ENCODE measurements at regions not wholly inside any gene's neighbourhood (a gene's known extent, or its start where the extent isn't known, plus 50 kb on each side); places are given as distances from the start of the nearest gene placed in this dataset.

DNA sequence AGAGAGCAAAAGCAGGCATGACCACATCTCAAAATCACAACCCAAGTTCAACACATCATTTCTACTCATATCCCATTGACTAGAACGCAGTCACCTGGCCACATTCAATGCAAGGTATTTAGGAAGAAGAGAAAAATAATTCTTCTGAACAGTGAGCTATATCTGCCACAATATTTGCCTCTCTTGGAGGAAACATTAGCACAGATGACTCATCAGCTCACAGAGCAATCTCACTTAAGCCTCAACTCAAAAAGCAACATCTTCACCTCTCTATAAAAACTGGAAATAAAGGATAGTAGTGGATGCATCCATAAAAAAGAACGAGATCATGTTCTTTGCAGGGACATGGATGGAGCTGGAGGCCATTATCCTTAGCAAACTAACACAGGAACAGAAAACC lies 143.9 kb upstream of the FMN2 start:
- TF ChIP-seq, protein P1, sequence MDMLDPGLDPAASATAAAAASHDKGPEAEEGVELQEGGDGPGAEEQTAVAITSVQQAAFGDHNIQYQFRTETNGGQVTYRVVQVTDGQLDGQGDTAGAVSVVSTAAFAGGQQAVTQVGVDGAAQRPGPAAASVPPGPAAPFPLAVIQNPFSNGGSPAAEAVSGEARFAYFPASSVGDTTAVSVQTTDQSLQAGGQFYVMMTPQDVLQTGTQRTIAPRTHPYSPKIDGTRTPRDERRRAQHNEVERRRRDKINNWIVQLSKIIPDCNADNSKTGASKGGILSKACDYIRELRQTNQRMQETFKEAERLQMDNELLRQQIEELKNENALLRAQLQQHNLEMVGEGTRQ (CRISPR knock-in tag; IDR thresholded peaks at IDR 0.05): no peak
- TF ChIP-seq JUN (CRISPR knock-in tag; IDR thresholded peaks at IDR 0.05) (no peak), NR2C2 (CRISPR knock-in tag; IDR thresholded peaks at IDR 0.05) (no peak), IRF2 (CRISPR knock-in tag; IDR thresholded peaks at IDR 0.05; ENCODE audit: borderline replicate concordance, low read depth) (no peak), TEAD4 (CRISPR knock-in tag; IDR thresholded peaks at IDR 0.05) (no peak), ETV6 (CRISPR knock-in tag; IDR thresholded peaks at IDR 0.05) (no peak)
- TF ChIP-seq, protein P2, sequence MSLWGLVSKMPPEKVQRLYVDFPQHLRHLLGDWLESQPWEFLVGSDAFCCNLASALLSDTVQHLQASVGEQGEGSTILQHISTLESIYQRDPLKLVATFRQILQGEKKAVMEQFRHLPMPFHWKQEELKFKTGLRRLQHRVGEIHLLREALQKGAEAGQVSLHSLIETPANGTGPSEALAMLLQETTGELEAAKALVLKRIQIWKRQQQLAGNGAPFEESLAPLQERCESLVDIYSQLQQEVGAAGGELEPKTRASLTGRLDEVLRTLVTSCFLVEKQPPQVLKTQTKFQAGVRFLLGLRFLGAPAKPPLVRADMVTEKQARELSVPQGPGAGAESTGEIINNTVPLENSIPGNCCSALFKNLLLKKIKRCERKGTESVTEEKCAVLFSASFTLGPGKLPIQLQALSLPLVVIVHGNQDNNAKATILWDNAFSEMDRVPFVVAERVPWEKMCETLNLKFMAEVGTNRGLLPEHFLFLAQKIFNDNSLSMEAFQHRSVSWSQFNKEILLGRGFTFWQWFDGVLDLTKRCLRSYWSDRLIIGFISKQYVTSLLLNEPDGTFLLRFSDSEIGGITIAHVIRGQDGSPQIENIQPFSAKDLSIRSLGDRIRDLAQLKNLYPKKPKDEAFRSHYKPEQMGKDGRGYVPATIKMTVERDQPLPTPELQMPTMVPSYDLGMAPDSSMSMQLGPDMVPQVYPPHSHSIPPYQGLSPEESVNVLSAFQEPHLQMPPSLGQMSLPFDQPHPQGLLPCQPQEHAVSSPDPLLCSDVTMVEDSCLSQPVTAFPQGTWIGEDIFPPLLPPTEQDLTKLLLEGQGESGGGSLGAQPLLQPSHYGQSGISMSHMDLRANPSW (CRISPR knock-in tag; conservative IDR thresholded peaks at IDR 0.05; ENCODE audit: low read depth): no peak
- TF ChIP-seq, protein P3, sequence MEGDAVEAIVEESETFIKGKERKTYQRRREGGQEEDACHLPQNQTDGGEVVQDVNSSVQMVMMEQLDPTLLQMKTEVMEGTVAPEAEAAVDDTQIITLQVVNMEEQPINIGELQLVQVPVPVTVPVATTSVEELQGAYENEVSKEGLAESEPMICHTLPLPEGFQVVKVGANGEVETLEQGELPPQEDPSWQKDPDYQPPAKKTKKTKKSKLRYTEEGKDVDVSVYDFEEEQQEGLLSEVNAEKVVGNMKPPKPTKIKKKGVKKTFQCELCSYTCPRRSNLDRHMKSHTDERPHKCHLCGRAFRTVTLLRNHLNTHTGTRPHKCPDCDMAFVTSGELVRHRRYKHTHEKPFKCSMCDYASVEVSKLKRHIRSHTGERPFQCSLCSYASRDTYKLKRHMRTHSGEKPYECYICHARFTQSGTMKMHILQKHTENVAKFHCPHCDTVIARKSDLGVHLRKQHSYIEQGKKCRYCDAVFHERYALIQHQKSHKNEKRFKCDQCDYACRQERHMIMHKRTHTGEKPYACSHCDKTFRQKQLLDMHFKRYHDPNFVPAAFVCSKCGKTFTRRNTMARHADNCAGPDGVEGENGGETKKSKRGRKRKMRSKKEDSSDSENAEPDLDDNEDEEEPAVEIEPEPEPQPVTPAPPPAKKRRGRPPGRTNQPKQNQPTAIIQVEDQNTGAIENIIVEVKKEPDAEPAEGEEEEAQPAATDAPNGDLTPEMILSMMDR (IDR thresholded peaks at IDR 0.05): no peak
- TF ChIP-seq, protein P4, sequence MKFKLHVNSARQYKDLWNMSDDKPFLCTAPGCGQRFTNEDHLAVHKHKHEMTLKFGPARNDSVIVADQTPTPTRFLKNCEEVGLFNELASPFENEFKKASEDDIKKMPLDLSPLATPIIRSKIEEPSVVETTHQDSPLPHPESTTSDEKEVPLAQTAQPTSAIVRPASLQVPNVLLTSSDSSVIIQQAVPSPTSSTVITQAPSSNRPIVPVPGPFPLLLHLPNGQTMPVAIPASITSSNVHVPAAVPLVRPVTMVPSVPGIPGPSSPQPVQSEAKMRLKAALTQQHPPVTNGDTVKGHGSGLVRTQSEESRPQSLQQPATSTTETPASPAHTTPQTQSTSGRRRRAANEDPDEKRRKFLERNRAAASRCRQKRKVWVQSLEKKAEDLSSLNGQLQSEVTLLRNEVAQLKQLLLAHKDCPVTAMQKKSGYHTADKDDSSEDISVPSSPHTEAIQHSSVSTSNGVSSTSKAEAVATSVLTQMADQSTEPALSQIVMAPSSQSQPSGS (CRISPR knock-in tag; IDR thresholded peaks at IDR 0.05; ENCODE audit: borderline replicate concordance, low read depth): no peak
- TF ChIP-seq, protein P5, sequence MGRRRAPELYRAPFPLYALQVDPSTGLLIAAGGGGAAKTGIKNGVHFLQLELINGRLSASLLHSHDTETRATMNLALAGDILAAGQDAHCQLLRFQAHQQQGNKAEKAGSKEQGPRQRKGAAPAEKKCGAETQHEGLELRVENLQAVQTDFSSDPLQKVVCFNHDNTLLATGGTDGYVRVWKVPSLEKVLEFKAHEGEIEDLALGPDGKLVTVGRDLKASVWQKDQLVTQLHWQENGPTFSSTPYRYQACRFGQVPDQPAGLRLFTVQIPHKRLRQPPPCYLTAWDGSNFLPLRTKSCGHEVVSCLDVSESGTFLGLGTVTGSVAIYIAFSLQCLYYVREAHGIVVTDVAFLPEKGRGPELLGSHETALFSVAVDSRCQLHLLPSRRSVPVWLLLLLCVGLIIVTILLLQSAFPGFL (CRISPR knock-in tag; IDR thresholded peaks at IDR 0.05; ENCODE audit: borderline replicate concordance): no peak
- TF ChIP-seq, protein P6, sequence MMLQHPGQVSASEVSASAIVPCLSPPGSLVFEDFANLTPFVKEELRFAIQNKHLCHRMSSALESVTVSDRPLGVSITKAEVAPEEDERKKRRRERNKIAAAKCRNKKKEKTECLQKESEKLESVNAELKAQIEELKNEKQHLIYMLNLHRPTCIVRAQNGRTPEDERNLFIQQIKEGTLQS (CRISPR knock-in tag; conservative IDR thresholded peaks at IDR 0.05): no peak
- TF ChIP-seq, protein P7, sequence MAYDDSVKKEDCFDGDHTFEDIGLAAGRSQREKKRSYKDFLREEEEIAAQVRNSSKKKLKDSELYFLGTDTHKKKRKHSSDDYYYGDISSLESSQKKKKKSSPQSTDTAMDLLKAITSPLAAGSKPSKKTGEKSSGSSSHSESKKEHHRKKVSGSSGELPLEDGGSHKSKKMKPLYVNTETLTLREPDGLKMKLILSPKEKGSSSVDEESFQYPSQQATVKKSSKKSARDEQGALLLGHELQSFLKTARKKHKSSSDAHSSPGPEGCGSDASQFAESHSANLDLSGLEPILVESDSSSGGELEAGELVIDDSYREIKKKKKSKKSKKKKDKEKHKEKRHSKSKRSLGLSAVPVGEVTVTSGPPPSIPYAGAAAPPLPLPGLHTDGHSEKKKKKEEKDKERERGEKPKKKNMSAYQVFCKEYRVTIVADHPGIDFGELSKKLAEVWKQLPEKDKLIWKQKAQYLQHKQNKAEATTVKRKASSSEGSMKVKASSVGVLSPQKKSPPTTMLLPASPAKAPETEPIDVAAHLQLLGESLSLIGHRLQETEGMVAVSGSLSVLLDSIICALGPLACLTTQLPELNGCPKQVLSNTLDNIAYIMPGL (CRISPR knock-in tag; IDR thresholded peaks at IDR 0.05): no peak

Data from WTC11 (cell line).